ENCODE measurements at regions not wholly inside any gene's neighbourhood (a gene's known extent, or its start where the extent isn't known, plus 50 kb on each side); places are given as distances from the start of the nearest gene placed in this dataset.

- no peak for DNase-seq (ENCODE audit: low read depth in 4 of 4, low spot score in 3 of 4)
Observed at GRCh38 chr1:47694011-47694890, 256.4 kb downstream of the FOXD2 start.

GRCh38 chr1:47696404-47696736 lies 258.5 kb downstream of the FOXD2 start:
- DNase-seq (ENCODE audit: low read depth in 4 of 4, low spot score in 3 of 4), result no peak

- no peak for DNase-seq (ENCODE audit: low read depth in 4 of 4, low spot score in 3 of 4)
Observed at GRCh38 chr1:47696737-47697441, 259.0 kb downstream of the FOXD2 start.

GRCh38 chr1:47697616-47698335 lies 259.9 kb downstream of the FOXD2 start:
- DNase-seq (ENCODE audit: low read depth in 4 of 4, low spot score in 3 of 4), result no peak

GRCh38 chr1:47699492-47700235 lies 261.8 kb downstream of the FOXD2 start:
- no peak for DNase-seq (ENCODE audit: low read depth in 4 of 4, low spot score in 3 of 4)

GRCh38 chr1:47701283-47701682 lies 263.4 kb downstream of the FOXD2 start:
- no peak for DNase-seq (ENCODE audit: low read depth in 4 of 4, low spot score in 3 of 4)

- no peak for DNase-seq (ENCODE audit: low read depth in 4 of 4, low spot score in 3 of 4)
Observed at GRCh38 chr1:47701741-47702515, 264.1 kb downstream of the FOXD2 start.

- no peak for DNase-seq (ENCODE audit: low read depth in 4 of 4, low spot score in 3 of 4)
Observed at GRCh38 chr1:47703156-47703825, 265.4 kb downstream of the FOXD2 start.

- no peak for DNase-seq (ENCODE audit: low read depth in 4 of 4, low spot score in 3 of 4)
Observed at GRCh38 chr1:47703981-47704596, 266.2 kb downstream of the FOXD2 start.

GRCh38 chr1:47705517-47706130 lies 267.8 kb downstream of the FOXD2 start:
- no peak for DNase-seq (ENCODE audit: low read depth in 4 of 4, low spot score in 3 of 4)

GRCh38 chr1:47707503-47707902 lies 269.7 kb downstream of the FOXD2 start:
- no peak for DNase-seq (ENCODE audit: low read depth in 4 of 4, low spot score in 3 of 4)

- no peak for DNase-seq (ENCODE audit: low read depth in 4 of 4, low spot score in 3 of 4)
Observed at GRCh38 chr1:47708019-47708535, 270.2 kb downstream of the FOXD2 start.

GRCh38 chr1:47708658-47709018 lies 270.8 kb downstream of the FOXD2 start:
- DNase-seq (ENCODE audit: low read depth in 4 of 4, low spot score in 3 of 4), result no peak

- DNase-seq (ENCODE audit: low read depth in 4 of 4, low spot score in 3 of 4), result no peak
Observed at GRCh38 chr1:47709019-47709871, 271.4 kb downstream of the FOXD2 start.

GRCh38 chr1:47709872-47710231 lies 272.0 kb downstream of the FOXD2 start:
- DNase-seq (ENCODE audit: low read depth in 4 of 4, low spot score in 3 of 4), result no peak

GRCh38 chr1:47710329-47711071 lies 272.7 kb downstream of the FOXD2 start:
- no peak for DNase-seq (ENCODE audit: low read depth in 4 of 4, low spot score in 3 of 4)

Data from left renal pelvis (tissue), 4 donors.